ENCODE measurements at regions not wholly inside any gene's neighbourhood (a gene's known extent, or its start where the extent isn't known, plus 50 kb on each side); places are given as distances from the start of the nearest gene placed in this dataset.
A peak's percentile ranks its signal among the peaks of the same experiment; 100 is the strongest.

- H3K27ac ChIP-seq, result no peak overlapping the region
- no peak for TF ChIP-seq CTCF (conservative IDR thresholded peaks at IDR 0.05)
Observed at GRCh38 chr12:114185036-114185435, 218.9 kb upstream of the RBM19 start.

DNA sequence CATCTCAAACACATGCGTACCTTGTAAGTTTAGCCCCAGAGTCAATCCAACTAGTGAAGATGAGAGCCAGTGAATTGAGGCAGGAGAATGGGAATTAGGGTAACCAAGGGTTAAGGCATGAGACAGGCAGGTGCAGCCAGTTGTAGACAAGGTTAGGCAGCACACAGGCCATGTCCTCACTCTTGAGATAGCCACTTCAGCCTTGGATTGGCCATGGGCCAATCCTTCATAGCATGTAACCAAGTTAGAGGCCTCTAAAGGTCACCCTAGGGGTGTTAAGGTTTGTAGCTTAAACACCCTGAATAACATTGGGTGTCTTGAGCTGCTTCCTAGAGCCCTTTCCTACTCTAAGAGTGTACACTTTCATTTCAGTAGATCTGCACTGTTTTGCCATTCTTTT is 208.2 kb upstream of the RBM19 start:
- no peak for TF ChIP-seq CTCF (conservative IDR thresholded peaks at IDR 0.05)
- H3K27ac ChIP-seq, result no peak overlapping the region

- no peak overlapping the region for H3K27ac ChIP-seq
- TF ChIP-seq CTCF (conservative IDR thresholded peaks at IDR 0.05), result no peak
Observed at GRCh38 chr12:114172135-114172534, 206.0 kb upstream of the RBM19 start.

DNA sequence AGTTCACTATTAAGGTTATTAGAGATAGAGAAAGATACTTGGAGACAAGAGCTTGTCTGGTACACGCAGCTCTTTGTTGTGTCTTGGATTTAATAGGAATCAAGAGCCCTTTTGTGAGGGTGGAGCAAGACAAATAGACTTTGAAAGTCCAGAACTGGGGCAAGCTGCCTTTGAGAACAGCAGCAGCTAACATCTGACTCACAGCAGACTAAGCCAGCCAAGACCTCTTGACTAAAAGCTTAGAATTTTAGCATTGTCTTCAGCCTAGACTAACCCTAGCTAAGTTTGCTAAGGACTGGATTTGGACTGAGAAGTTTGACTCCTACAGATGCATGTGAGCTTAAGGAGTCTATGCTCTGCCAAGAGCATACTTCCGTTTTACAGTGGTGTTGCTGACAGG is 201.9 kb upstream of the RBM19 start:
- no peak overlapping the region for H3K27ac ChIP-seq
- TF ChIP-seq CTCF (conservative IDR thresholded peaks at IDR 0.05), result no peak

DNA sequence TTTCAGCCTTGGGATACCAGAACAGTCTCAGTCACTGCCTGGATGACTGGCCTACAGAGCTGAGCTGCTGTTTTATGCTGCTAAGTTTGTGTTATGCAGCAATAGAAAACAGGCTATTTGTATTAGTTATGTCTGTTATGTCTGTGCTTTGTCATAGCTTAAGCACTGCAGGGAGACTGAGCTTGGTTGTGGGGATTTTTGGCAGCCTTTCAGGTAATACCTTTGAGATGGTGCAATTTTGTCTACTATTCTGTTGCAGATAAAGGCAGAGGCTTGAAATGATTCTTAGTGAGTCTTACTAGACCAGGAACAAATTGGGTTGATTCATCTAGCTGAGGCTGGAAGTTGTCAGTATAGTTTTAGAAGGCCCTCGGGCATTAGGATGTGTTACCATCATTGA is 201.3 kb upstream of the RBM19 start:
- H3K27ac ChIP-seq, result no peak overlapping the region
- TF ChIP-seq CTCF (conservative IDR thresholded peaks at IDR 0.05), result no peak

GRCh38 chr12:114166362-114166761 is 200.2 kb upstream of the RBM19 start:
- H3K27ac ChIP-seq, result no peak overlapping the region
- peak; percentile 79 for TF ChIP-seq CTCF (conservative IDR thresholded peaks at IDR 0.05)

GRCh38 chr12:114165921-114166320 is 199.8 kb upstream of the RBM19 start:
- TF ChIP-seq CTCF (conservative IDR thresholded peaks at IDR 0.05), result no peak
- no peak overlapping the region for H3K27ac ChIP-seq

GRCh38 chr12:114164351-114164750 is 198.2 kb upstream of the RBM19 start:
- no peak overlapping the region for H3K27ac ChIP-seq
- TF ChIP-seq CTCF (conservative IDR thresholded peaks at IDR 0.05), result no peak

Data from VCaP (cell line).